ENCODE measurements at regions not wholly inside any gene's neighbourhood (a gene's known extent, or its start where the extent isn't known, plus 50 kb on each side); places are given as distances from the start of the nearest gene placed in this dataset.

GRCh38 chr3:94778289-94778688, 715.4 kb downstream of the NSUN3 start:
- no peaks in the 10 kb centered on the region for H3K27me3 ChIP-seq (replicated peaks; ENCODE audit: insufficient read depth, low read depth, low read length, poor library complexity)
- DNase-seq (ENCODE audit: low spot score) = no peak
- peaks cover 5% of the 10 kb centered on the region for H3K9me3 ChIP-seq (ENCODE audit: low read depth, low read length, poor library complexity, severe bottlenecking)
- TF ChIP-seq EZH2 (IDR thresholded peaks at IDR 0.05; ENCODE audit: borderline replicate concordance, low read depth, low read length, poor library complexity, severe bottlenecking) (no peak), CTCF (conservative IDR thresholded peaks at IDR 0.05; ENCODE audit: low read depth, low read length) (no peak)
- no peaks in the 10 kb centered on the region for H3K4me1 ChIP-seq (ENCODE audit: insufficient read depth, low read length, poor library complexity, severe bottlenecking)
- H3K4me3 ChIP-seq (ENCODE audit: low read depth, low read length, poor library complexity, severe bottlenecking) = no peak overlapping the region
- no peaks in the 10 kb centered on the region for H3K36me3 ChIP-seq (ENCODE audit: insufficient read depth, low read length, poor library complexity, severe bottlenecking)
- ChIA-PET POLR2A (ENCODE audit: low non-redundant PET) (no interaction called here), CTCF (interaction anchor here (0.6 kb wide), 1 partner anchor 663 kb away, joined by 5 read pairs; no protein-coding TSS in a partner anchor)
- BruUV-seq (replicated peaks) = no TSS peak
- intact Hi-C loops (cut with micrococcal nuclease; ENCODE audit: unreplicated experiment) = no loop called here
- H3K27ac ChIP-seq (ENCODE audit: low read depth, low read length, poor library complexity, severe bottlenecking) = no peak overlapping the region

- BruUV-seq (replicated peaks) = no TSS peak
- intact Hi-C loops (cut with micrococcal nuclease; ENCODE audit: unreplicated experiment) = no loop called here
- no peak overlapping the region for H3K27ac ChIP-seq (ENCODE audit: low read depth, low read length, poor library complexity, severe bottlenecking)
- H3K9me3 ChIP-seq (ENCODE audit: low read depth, low read length, poor library complexity, severe bottlenecking) = peaks cover 5% of the 10 kb centered on the region
- ChIA-PET CTCF (no interaction called here), POLR2A (ENCODE audit: low non-redundant PET) (no interaction called here)
- H3K4me1 ChIP-seq (ENCODE audit: insufficient read depth, low read length, poor library complexity, severe bottlenecking) = no peaks in the 10 kb centered on the region
- no peaks in the 10 kb centered on the region for H3K27me3 ChIP-seq (replicated peaks; ENCODE audit: insufficient read depth, low read depth, low read length, poor library complexity)
- H3K36me3 ChIP-seq (ENCODE audit: insufficient read depth, low read length, poor library complexity, severe bottlenecking) = no peaks in the 10 kb centered on the region
- no peak overlapping the region for H3K4me3 ChIP-seq (ENCODE audit: low read depth, low read length, poor library complexity, severe bottlenecking)
- TF ChIP-seq CTCF (conservative IDR thresholded peaks at IDR 0.05; ENCODE audit: low read depth, low read length) = no peak
- no peak for TF ChIP-seq EZH2 (IDR thresholded peaks at IDR 0.05; ENCODE audit: borderline replicate concordance, low read depth, low read length, poor library complexity, severe bottlenecking)
- no peak for DNase-seq (ENCODE audit: low spot score)
Observed at GRCh38 chr3:94778814-94779494, 716.1 kb downstream of the NSUN3 start.

- Histone ChIP-seq H3K4me3 (ENCODE audit: low read depth, low read length, poor library complexity, severe bottlenecking) (no peak overlapping the region), H3K9me3 (ENCODE audit: low read depth, low read length, poor library complexity, severe bottlenecking) (peaks cover 5% of the 10 kb centered on the region), H3K4me1 (ENCODE audit: insufficient read depth, low read length, poor library complexity, severe bottlenecking) (no peaks in the 10 kb centered on the region), H3K27me3 (replicated peaks; ENCODE audit: insufficient read depth, low read depth, low read length, poor library complexity) (no peaks in the 10 kb centered on the region), H3K27ac (ENCODE audit: low read depth, low read length, poor library complexity, severe bottlenecking) (no peak overlapping the region), H3K36me3 (ENCODE audit: insufficient read depth, low read length, poor library complexity, severe bottlenecking) (no peaks in the 10 kb centered on the region)
- intact Hi-C loops (cut with micrococcal nuclease; ENCODE audit: unreplicated experiment) = no loop called here
- no peak for TF ChIP-seq EZH2 (IDR thresholded peaks at IDR 0.05; ENCODE audit: borderline replicate concordance, low read depth, low read length, poor library complexity, severe bottlenecking)
- no peak for TF ChIP-seq CTCF (conservative IDR thresholded peaks at IDR 0.05; ENCODE audit: low read depth, low read length)
- ChIA-PET CTCF (no interaction called here), POLR2A (ENCODE audit: low non-redundant PET) (no interaction called here)
- BruUV-seq (replicated peaks) = no TSS peak
- DNase-seq (ENCODE audit: low spot score) = no peak
Observed at GRCh38 chr3:94779699-94780098, 716.8 kb downstream of the NSUN3 start.

Measured in A673 (cell line).